Karpas-422 (cell line): ENCODE measurements at regions not wholly inside any gene's neighbourhood (a gene's known extent, or its start where the extent isn't known, plus 50 kb on each side); places are given as distances from the start of the nearest gene placed in this dataset.
"Not testable (repeated sequence)": the region's sequence is repeated elsewhere in the genome, so short reads cannot be mapped to it uniquely, and the experiment has no call there.

ENCODE experiments used
- DNase-seq: peaks from one replicate; pipeline ENCODE4 v3.0.0-alpha.2; 2015
- H2AFZ ChIP-seq: fragments of 200-600 bp; sonication (generic); 2 replicates; pipeline ENCODE4 v1.6.1; 2014; ENCODE audit warnings: antibody characterized with exemption, low read length, mixed read lengths
- H3K27ac ChIP-seq: fragments of 200-600 bp; sonication (generic); 2 replicates; pipeline ENCODE4 v1.5.1; 2014; ENCODE audit warnings: mild to moderate bottlenecking, low read length, moderate library complexity
- H3K27me3 ChIP-seq: fragments of 200-600 bp; sonication (generic); 2 replicates; pipeline ENCODE4 v1.6.1; 2014; ENCODE audit warnings: low read length, mixed read lengths
- H3K36me3 ChIP-seq: fragments of 200-600 bp; sonication (generic); 2 replicates; pipeline ENCODE4 v1.6.1; 2014; ENCODE audit warnings: low read length, mixed read lengths; ENCODE audit not compliant: insufficient read depth
- H3K4me1 ChIP-seq: fragments of 200-600 bp; sonication (generic); 2 replicates; pipeline ENCODE4 v1.6.1; 2014; ENCODE audit warnings: mild to moderate bottlenecking, low read length, mixed read lengths
- H3K4me2 ChIP-seq: fragments of 200-600 bp; sonication (generic); 2 replicates; pipeline ENCODE4 v1.6.1; 2014; ENCODE audit warnings: low read length, low read depth, mild to moderate bottlenecking; ENCODE audit not compliant: poor library complexity, severe bottlenecking
- H3K4me3 ChIP-seq: fragments of 200-600 bp; sonication (generic); 2 replicates; pipeline ENCODE4 v1.5.1; 2014; ENCODE audit warnings: mild to moderate bottlenecking, antibody characterized with exemption, low read length, mixed read lengths
- H3K79me2 ChIP-seq: fragments of 200-600 bp; sonication (generic); 2 replicates; pipeline ENCODE4 v1.6.1; 2014; ENCODE audit warnings: mild to moderate bottlenecking, low read length, mixed read lengths
- H3K9ac ChIP-seq: fragments of 200-600 bp; sonication (generic); 2 replicates; pipeline ENCODE4 v1.6.0; 2014; ENCODE audit warnings: low read length
- H3K9me2 ChIP-seq: fragments of 200-600 bp; sonication (generic), shearing (Covaris generic); replicated peaks from 2 replicates; pipeline ENCODE4 v1.6.0; 2014; ENCODE audit warnings: mild to moderate bottlenecking, low read length, moderate library complexity; ENCODE audit not compliant: insufficient read depth
- H3K9me3 ChIP-seq: fragments of 300-700, 200-600 bp; sonication (generic); 2 replicates; pipeline ENCODE4 v1.6.1; 2014; ENCODE audit warnings: low read length, mixed read lengths
- H4K20me1 ChIP-seq: fragments of 200-600 bp; sonication (generic); 2 replicates; pipeline ENCODE4 v1.6.1; 2014; ENCODE audit warnings: mild to moderate bottlenecking, antibody characterized with exemption, low read length, low read depth; ENCODE audit not compliant: insufficient read depth

DNA sequence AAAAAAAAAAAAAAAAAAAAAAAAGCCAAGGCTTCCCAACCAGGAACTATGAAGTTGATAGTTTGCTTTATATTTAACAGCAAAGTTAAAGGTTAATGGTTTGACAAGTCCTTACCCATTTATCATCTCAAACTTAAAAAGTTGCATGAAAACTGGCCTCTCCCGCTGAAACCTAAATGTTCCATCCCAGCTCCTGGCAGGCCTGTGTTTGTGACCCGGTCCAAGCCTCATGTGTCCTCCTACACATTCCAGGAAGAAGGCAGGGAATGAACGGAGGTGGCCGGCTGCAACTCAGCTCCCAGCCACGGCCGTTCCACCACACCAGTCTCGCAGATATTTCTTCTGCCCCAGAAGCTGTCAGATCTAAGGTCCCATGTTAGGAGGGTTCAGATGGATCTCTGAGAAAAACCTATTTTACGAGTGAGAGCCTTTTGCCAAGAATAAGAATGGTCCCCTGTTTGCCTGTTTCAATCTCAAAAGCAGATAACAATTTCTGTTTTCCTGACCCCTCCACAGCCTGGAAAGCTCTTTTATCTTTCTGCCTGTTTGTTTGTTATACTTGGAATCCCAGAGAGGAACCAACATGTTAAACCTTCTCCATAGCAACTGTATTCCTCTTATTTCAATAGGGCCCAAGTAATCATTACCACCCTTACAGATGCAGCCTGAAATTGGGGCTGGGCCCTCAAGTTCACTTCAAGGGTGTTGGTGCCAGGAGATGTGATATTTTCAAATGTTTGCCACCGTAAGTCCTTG lies 56.5 kb downstream of the KCTD12 start:
- Histone ChIP-seq H3K4me3 (no peak overlapping the region), H3K9me2 (no peaks in the 10 kb centered on the region), H3K9me3 (no peaks in the 10 kb centered on the region), H3K79me2 (no peaks in the 10 kb centered on the region), H3K4me2 (no peak overlapping the region), H3K27me3 (no peaks in the 10 kb centered on the region), H3K9ac (no peak overlapping the region), H3K27ac (no peak overlapping the region), H3K4me1 (peaks cover 4% of the 10 kb centered on the region; the same call in 1 of the 2 replicates), H4K20me1 (no peaks in the 10 kb centered on the region), H2AFZ (no peak overlapping the region), H3K36me3 (no peaks in the 10 kb centered on the region)
- DNase-seq: no peak

- Histone ChIP-seq H3K4me1 (0 out of 2 replicates have a peak, but pooled peaks cover 2% of the 10 kb centered on the region), H4K20me1 (no peaks in the 10 kb centered on the region), H3K36me3 (no peaks in the 10 kb centered on the region), H3K4me2 (no peak overlapping the region), H3K27me3 (no peaks in the 10 kb centered on the region), H3K9me2 (no peaks in the 10 kb centered on the region), H3K9me3 (no peaks in the 10 kb centered on the region), H3K27ac (no peak overlapping the region), H3K4me3 (no peak overlapping the region), H3K79me2 (no peaks in the 10 kb centered on the region), H2AFZ (no peak overlapping the region), H3K9ac (no peak overlapping the region)
- no peak for DNase-seq
Observed at GRCh38 chr13:76828316-76828741, 57.9 kb downstream of the KCTD12 start.

- DNase-seq: no peak
- no peak overlapping the region for H3K9ac ChIP-seq
- no peaks in the 10 kb centered on the region for H4K20me1 ChIP-seq
- no peak overlapping the region for H3K4me2 ChIP-seq
- H3K36me3 ChIP-seq: no peaks in the 10 kb centered on the region
- H3K27me3 ChIP-seq: no peaks in the 10 kb centered on the region
- 0 out of 2 replicates have a peak, but pooled peaks cover 2% of the 10 kb centered on the region for H3K4me1 ChIP-seq
- H2AFZ ChIP-seq: no peak overlapping the region
- no peak overlapping the region for H3K4me3 ChIP-seq
- no peaks in the 10 kb centered on the region for H3K9me2 ChIP-seq
- no peaks in the 10 kb centered on the region for H3K79me2 ChIP-seq
- H3K27ac ChIP-seq: no peak overlapping the region
- H3K9me3 ChIP-seq: no peaks in the 10 kb centered on the region
Observed at GRCh38 chr13:76826527-76826926, 59.7 kb downstream of the KCTD12 start.

GRCh38 chr13:76825430-76825829 lies 60.8 kb downstream of the KCTD12 start:
- Histone ChIP-seq H3K4me3 (no peak overlapping the region), H4K20me1 (no peaks in the 10 kb centered on the region), H3K9ac (no peak overlapping the region), H3K79me2 (no peaks in the 10 kb centered on the region), H3K9me3 (no peaks in the 10 kb centered on the region), H2AFZ (no peak overlapping the region), H3K27ac (no peak overlapping the region), H3K36me3 (no peaks in the 10 kb centered on the region), H3K4me1 (0 out of 2 replicates have a peak, but pooled peaks cover 2% of the 10 kb centered on the region), H3K27me3 (no peaks in the 10 kb centered on the region), H3K4me2 (no peak overlapping the region), H3K9me2 (no peaks in the 10 kb centered on the region)
- no peak for DNase-seq

DNA sequence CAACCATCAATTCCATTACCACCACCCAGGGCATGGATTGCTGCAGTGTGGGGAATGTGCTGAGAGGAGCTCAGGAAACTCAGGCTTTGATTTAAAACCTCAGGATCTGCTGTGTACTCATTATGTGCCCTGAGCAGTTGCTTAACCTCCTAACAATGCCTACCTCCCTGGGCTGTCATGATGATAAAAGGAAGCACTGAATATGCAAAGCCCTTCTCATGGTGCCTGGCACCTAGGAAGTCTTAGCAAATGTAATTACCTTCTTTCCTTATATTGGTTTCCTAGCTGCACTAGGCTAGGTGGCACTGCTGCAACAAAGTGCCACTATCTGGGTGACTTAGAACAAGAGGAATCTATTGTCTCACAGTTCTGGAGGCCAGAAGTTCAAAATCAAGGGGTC lies 62.2 kb downstream of the KCTD12 start:
- no peaks in the 10 kb centered on the region for H3K79me2 ChIP-seq
- H3K27ac ChIP-seq: no peak overlapping the region
- no peaks in the 10 kb centered on the region for H3K9me3 ChIP-seq
- no peak overlapping the region for H3K4me2 ChIP-seq
- 0 out of 2 replicates have a peak, but pooled peaks cover 2% of the 10 kb centered on the region for H3K4me1 ChIP-seq
- H3K9me2 ChIP-seq: no peaks in the 10 kb centered on the region
- peak; percentile 54 for DNase-seq
- H4K20me1 ChIP-seq: no peaks in the 10 kb centered on the region
- H3K36me3 ChIP-seq: no peaks in the 10 kb centered on the region
- no peak overlapping the region for H2AFZ ChIP-seq
- H3K27me3 ChIP-seq: no peaks in the 10 kb centered on the region; the same call in 1 of the 2 replicates
- H3K9ac ChIP-seq: no peak overlapping the region
- no peak overlapping the region for H3K4me3 ChIP-seq

GRCh38 chr13:76822698-76823267 lies 63.4 kb downstream of the KCTD12 start:
- no peak overlapping the region for H3K4me3 ChIP-seq
- no peaks in the 10 kb centered on the region for H3K9me2 ChIP-seq
- H3K27ac ChIP-seq: no peak overlapping the region
- no peaks in the 10 kb centered on the region for H4K20me1 ChIP-seq
- no peaks in the 10 kb centered on the region for H3K79me2 ChIP-seq
- no peak overlapping the region for H2AFZ ChIP-seq
- 0 out of 2 replicates have a peak, but pooled peaks cover 2% of the 10 kb centered on the region for H3K4me1 ChIP-seq
- H3K4me2 ChIP-seq: no peak overlapping the region
- no peaks in the 10 kb centered on the region for H3K36me3 ChIP-seq
- no peak overlapping the region for H3K9ac ChIP-seq
- no peaks in the 10 kb centered on the region; the same call in 1 of the 2 replicates for H3K27me3 ChIP-seq
- no peaks in the 10 kb centered on the region for H3K9me3 ChIP-seq
- peak; percentile 67 for DNase-seq

GRCh38 chr13:76821222-76821621 lies 65.0 kb downstream of the KCTD12 start:
- H3K79me2 ChIP-seq, H4K20me1 ChIP-seq, H2AFZ ChIP-seq, H3K4me3 ChIP-seq, H3K4me2 ChIP-seq, DNase-seq, H3K4me1 ChIP-seq, H3K9me3 ChIP-seq, H3K9me2 ChIP-seq, H3K27me3 ChIP-seq, H3K9ac ChIP-seq, H3K27ac ChIP-seq, H3K36me3 ChIP-seq: not testable (repeated sequence)

- 0 out of 2 replicates have a peak, but pooled peaks cover 2% of the 10 kb centered on the region for H3K4me1 ChIP-seq
- no peaks in the 10 kb centered on the region for H4K20me1 ChIP-seq
- no peak overlapping the region for H3K27ac ChIP-seq
- no peak overlapping the region for H3K4me2 ChIP-seq
- no peak for DNase-seq
- no peak overlapping the region for H2AFZ ChIP-seq
- H3K4me3 ChIP-seq: no peak overlapping the region
- no peak overlapping the region for H3K9ac ChIP-seq
- no peaks in the 10 kb centered on the region for H3K36me3 ChIP-seq
- no peaks in the 10 kb centered on the region for H3K9me2 ChIP-seq
- H3K79me2 ChIP-seq: no peaks in the 10 kb centered on the region
- H3K27me3 ChIP-seq: no peaks in the 10 kb centered on the region; the same call in 1 of the 2 replicates
- no peaks in the 10 kb centered on the region for H3K9me3 ChIP-seq
Observed at GRCh38 chr13:76820759-76821158, 65.4 kb downstream of the KCTD12 start.
